PC-9 (cell line): ENCODE measurements at regions not wholly inside any gene's neighbourhood (a gene's known extent, or its start where the extent isn't known, plus 50 kb on each side); places are given as distances from the start of the nearest gene placed in this dataset.
"Not testable (repeated sequence)": the region's sequence is repeated elsewhere in the genome, so short reads cannot be mapped to it uniquely, and the experiment has no call there.

ENCODE experiments used
- CTCF ChIP-seq: fragments of 200-600 bp; sonication (generic); conservative IDR thresholded peaks from 2 replicates; pipeline ENCODE4 v1.6.1; 2017; ENCODE audit warnings: mixed run types, antibody characterized with exemption, mild to moderate bottlenecking, moderate library complexity
- EZH2 ChIP-seq: fragments of 200-600 bp; sonication (generic); IDR thresholded peaks from 2 replicates; pipeline ENCODE4 v1.8.0; 2017; ENCODE audit warnings: antibody characterized with exemption, low read depth

DNA sequence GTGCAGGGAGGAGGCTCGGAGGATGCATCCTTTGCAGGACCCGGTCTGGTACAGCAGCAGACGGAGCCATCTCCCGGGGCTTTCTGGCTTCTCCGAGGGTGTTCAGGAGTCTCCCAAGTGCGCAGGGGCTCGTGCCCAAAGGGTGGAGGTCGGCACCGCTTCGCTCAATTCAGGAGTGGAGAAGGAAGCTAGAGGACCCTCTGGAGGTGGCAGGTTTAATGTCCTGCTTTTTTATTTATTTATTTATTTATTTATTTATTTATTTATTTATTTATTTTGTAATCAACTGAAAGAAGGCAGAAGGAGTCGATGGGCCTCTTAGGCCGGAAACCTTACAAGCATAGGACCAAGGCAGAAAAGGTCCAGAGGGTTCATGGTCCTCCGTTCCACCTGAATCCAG, 286.4 kb upstream of the AGTR2 start:
- TF ChIP-seq CTCF, EZH2: not testable (repeated sequence)
